Mammary epithelial cell (primary cell): ENCODE measurements at regions not wholly inside any gene's neighbourhood (a gene's known extent, or its start where the extent isn't known, plus 50 kb on each side); places are given as distances from the start of the nearest gene placed in this dataset.

Source experiments
- EZH2 ChIP-seq: IDR thresholded peaks from 2 replicates; pipeline ENCODE4 v1.6.1; 2012; ENCODE audit warnings: low read length, inconsistent platforms, borderline replicate concordance
- TF ChIP-seq, protein P1 (sequence below), 2 donors: IDR thresholded peaks in 1 of 2; conservative IDR thresholded peaks in 1 of 2; 2 replicates each; pipeline ENCODE4 v1.5.1; 2011 to 2012; ENCODE audit warnings: inconsistent platforms in 2 of 2, low read length in 2 of 2, mild to moderate bottlenecking in 2 of 2, control low read depth in 1 of 2, low read depth in 1 of 2; ENCODE audit not compliant: insufficient read depth in 1 of 2; ENCODE audit errors: extremely low read depth in 1 of 2

DNA sequence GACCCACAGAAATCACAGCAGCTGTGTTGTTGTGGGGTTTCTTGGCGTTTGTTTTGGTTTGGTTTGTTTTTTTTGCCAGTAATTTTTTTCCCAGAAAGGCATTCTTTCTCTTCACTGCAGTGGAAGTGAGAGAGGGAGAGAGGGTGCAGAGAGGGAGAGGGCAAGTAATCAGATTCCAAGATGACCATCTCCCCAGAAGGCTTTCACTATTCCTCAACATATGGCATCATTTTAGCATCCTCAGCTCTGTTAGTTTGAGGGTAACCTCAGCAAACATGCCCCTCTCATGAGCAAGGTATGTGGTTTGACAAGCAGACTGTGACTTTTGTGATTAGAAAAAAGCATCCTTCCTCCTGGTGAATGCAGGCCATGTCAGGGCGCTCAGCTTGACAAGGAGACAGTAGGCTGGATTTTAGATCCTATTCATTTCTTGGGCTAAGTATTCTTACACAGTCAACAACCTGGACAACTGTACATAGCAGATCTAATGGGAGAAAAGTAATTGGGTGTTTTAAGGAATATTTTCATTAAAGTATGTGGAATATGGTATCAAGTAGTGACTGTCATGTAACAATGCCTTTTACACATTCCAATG lies 86.3 kb upstream of the PIK3CG start:
- TF ChIP-seq, protein P1, sequence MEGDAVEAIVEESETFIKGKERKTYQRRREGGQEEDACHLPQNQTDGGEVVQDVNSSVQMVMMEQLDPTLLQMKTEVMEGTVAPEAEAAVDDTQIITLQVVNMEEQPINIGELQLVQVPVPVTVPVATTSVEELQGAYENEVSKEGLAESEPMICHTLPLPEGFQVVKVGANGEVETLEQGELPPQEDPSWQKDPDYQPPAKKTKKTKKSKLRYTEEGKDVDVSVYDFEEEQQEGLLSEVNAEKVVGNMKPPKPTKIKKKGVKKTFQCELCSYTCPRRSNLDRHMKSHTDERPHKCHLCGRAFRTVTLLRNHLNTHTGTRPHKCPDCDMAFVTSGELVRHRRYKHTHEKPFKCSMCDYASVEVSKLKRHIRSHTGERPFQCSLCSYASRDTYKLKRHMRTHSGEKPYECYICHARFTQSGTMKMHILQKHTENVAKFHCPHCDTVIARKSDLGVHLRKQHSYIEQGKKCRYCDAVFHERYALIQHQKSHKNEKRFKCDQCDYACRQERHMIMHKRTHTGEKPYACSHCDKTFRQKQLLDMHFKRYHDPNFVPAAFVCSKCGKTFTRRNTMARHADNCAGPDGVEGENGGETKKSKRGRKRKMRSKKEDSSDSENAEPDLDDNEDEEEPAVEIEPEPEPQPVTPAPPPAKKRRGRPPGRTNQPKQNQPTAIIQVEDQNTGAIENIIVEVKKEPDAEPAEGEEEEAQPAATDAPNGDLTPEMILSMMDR (conservative IDR thresholded peaks at IDR 0.05 in 1 of 2, IDR thresholded peaks at IDR 0.05 in 1 of 2; ENCODE audit: extremely low read depth in 1 of 2, insufficient read depth in 1 of 2, low read depth in 1 of 2, low read length in 2 of 2): no peak
- TF ChIP-seq EZH2: no peak
